ENCODE measurements at regions not wholly inside any gene's neighbourhood (a gene's known extent, or its start where the extent isn't known, plus 50 kb on each side); places are given as distances from the start of the nearest gene placed in this dataset.

- H3K27me3 ChIP-seq (ENCODE audit: low read length), result peaks cover 33% of the 10 kb centered on the region
Measured at GRCh38 chr7:131797841-131798240, 241.4 kb upstream of the PODXL start.

GRCh38 chr7:131795400-131795799 lies 239.0 kb upstream of the PODXL start:
- H3K9ac ChIP-seq (ENCODE audit: low read length), result no peak overlapping the region
- H3K4me1 ChIP-seq (ENCODE audit: insufficient read depth, low read length), result no peaks in the 10 kb centered on the region
- H3K4me3 ChIP-seq (ENCODE audit: low read length), result no peak overlapping the region
- no peaks in the 10 kb centered on the region for H3K79me2 ChIP-seq (ENCODE audit: low read length)
- peaks cover 22% of the 10 kb centered on the region for H3K27me3 ChIP-seq (ENCODE audit: low read length)
- ChIA-PET CTCF (no interaction called here), POLR2A (ENCODE audit: unreplicated experiment) (no interaction called here)
- no peaks in the 10 kb centered on the region for H3F3A ChIP-seq (ENCODE audit: low read length, unreplicated experiment)
- no peaks in the 10 kb centered on the region for H3K9me2 ChIP-seq (replicated peaks; ENCODE audit: low read length)
- H3K36me3 ChIP-seq (ENCODE audit: low read depth, low read length), result no peaks in the 10 kb centered on the region
- intact Hi-C loops (cut with micrococcal nuclease), result no loop called here
- no peak overlapping the region for H3K27ac ChIP-seq (ENCODE audit: low read length)
- DNase-seq, result no peak
- H3K4me2 ChIP-seq (ENCODE audit: low read length), result no peak overlapping the region
- TF ChIP-seq EZH2phosphoT487 (IDR thresholded peaks at IDR 0.05; ENCODE audit: borderline replicate concordance, low read length) (no peak), CTCF (conservative IDR thresholded peaks at IDR 0.05; ENCODE audit: low read depth, low read length) (no peak), EZH2 (IDR thresholded peaks at IDR 0.05; ENCODE audit: low read length, unreplicated experiment) (no peak)
- H2AFZ ChIP-seq (ENCODE audit: low read length), result no peak overlapping the region
- H4K20me1 ChIP-seq (ENCODE audit: low read length), result no peaks in the 10 kb centered on the region
- ATAC-seq, result no peak
- no TSS peak for BruUV-seq (replicated peaks)
- H3K9me3 ChIP-seq (ENCODE audit: low read length), result no peaks in the 10 kb centered on the region

More at GRCh38 chr7:131797841-131798240, 241.4 kb upstream of the PODXL start:
- BruUV-seq (replicated peaks), result no TSS peak
- intact Hi-C loops (cut with micrococcal nuclease), result no loop called here
- no peak overlapping the region for H3K9ac ChIP-seq (ENCODE audit: low read length)
- H3K27ac ChIP-seq (ENCODE audit: low read length), result no peak overlapping the region
- H3K4me2 ChIP-seq (ENCODE audit: low read length), result no peak overlapping the region
- no peaks in the 10 kb centered on the region for H3K9me3 ChIP-seq (ENCODE audit: low read length)
- no peaks in the 10 kb centered on the region for H3K79me2 ChIP-seq (ENCODE audit: low read length)
- H3K9me2 ChIP-seq (replicated peaks; ENCODE audit: low read length), result no peaks in the 10 kb centered on the region
- TF ChIP-seq CTCF (conservative IDR thresholded peaks at IDR 0.05; ENCODE audit: low read depth, low read length) (no peak), EZH2 (IDR thresholded peaks at IDR 0.05; ENCODE audit: low read length, unreplicated experiment) (no peak), EZH2phosphoT487 (IDR thresholded peaks at IDR 0.05; ENCODE audit: borderline replicate concordance, low read length) (no peak)
- no peak overlapping the region for H2AFZ ChIP-seq (ENCODE audit: low read length)
- CTCF ChIA-PET, result no interaction called here
- no peak overlapping the region for H3K4me3 ChIP-seq (ENCODE audit: low read length)
- no peaks in the 10 kb centered on the region for H3F3A ChIP-seq (ENCODE audit: low read length, unreplicated experiment)
- DNase-seq (peak; percentile 3), ATAC-seq (no peak)
- no peaks in the 10 kb centered on the region for H3K4me1 ChIP-seq (ENCODE audit: insufficient read depth, low read length)
- POLR2A ChIA-PET (ENCODE audit: unreplicated experiment), result no interaction called here
- no peaks in the 10 kb centered on the region for H4K20me1 ChIP-seq (ENCODE audit: low read length)
- H3K36me3 ChIP-seq (ENCODE audit: low read depth, low read length), result no peaks in the 10 kb centered on the region

GRCh38 chr7:131792311-131792710 lies 235.9 kb upstream of the PODXL start:
- Histone ChIP-seq H3F3A (ENCODE audit: low read length, unreplicated experiment) (no peaks in the 10 kb centered on the region), H3K9me3 (ENCODE audit: low read length) (no peaks in the 10 kb centered on the region), H3K27ac (ENCODE audit: low read length) (no peak overlapping the region), H3K9me2 (replicated peaks; ENCODE audit: low read length) (no peaks in the 10 kb centered on the region), H3K4me3 (ENCODE audit: low read length) (no peak overlapping the region), H3K4me1 (ENCODE audit: insufficient read depth, low read length) (no peaks in the 10 kb centered on the region), H3K79me2 (ENCODE audit: low read length) (no peaks in the 10 kb centered on the region), H3K9ac (ENCODE audit: low read length) (no peak overlapping the region), H3K4me2 (ENCODE audit: low read length) (no peak overlapping the region), H2AFZ (ENCODE audit: low read length) (no peak overlapping the region), H3K36me3 (ENCODE audit: low read depth, low read length) (no peaks in the 10 kb centered on the region), H3K27me3 (ENCODE audit: low read length) (peaks cover 13% of the 10 kb centered on the region), H4K20me1 (ENCODE audit: low read length) (no peaks in the 10 kb centered on the region)
- no peak for ATAC-seq
- TF ChIP-seq EZH2phosphoT487 (IDR thresholded peaks at IDR 0.05; ENCODE audit: borderline replicate concordance, low read length) (no peak), CTCF (conservative IDR thresholded peaks at IDR 0.05; ENCODE audit: low read depth, low read length) (no peak), EZH2 (IDR thresholded peaks at IDR 0.05; ENCODE audit: low read length, unreplicated experiment) (no peak)
- POLR2A ChIA-PET (ENCODE audit: unreplicated experiment), result no interaction called here
- BruUV-seq (replicated peaks), result no TSS peak
- intact Hi-C loops (cut with micrococcal nuclease), result no loop called here
- CTCF ChIA-PET, result no interaction called here
- DNase-seq, result no peak
